Endothelial cell of umbilical vein (primary cell): ENCODE measurements at regions not wholly inside any gene's neighbourhood (a gene's known extent, or its start where the extent isn't known, plus 50 kb on each side); places are given as distances from the start of the nearest gene placed in this dataset.

Experiments used
- BruUV-seq: library from RNA; stranded (reverse); fragments of 400-500 nt; replicated peaks from 2 replicates; lab custom pipeline; 2021; lab: Mats Ljungman, UMichigan
- CTCF ChIA-PET: fragments of 300-600, 350-600 bp; sonication (Branson Sonifier 250); formaldehyde crosslinking; loops from one replicate; lab custom pipeline; 2021; ENCODE audit warnings: antibody characterized with exemption, inconsistent platforms; lab: Charles Lee
- POLR2A ChIA-PET: fragments of 300-600, 350-600 bp; sonication (Branson Sonifier 250); formaldehyde crosslinking; loops from one replicate; lab custom pipeline; 2021; ENCODE audit warnings: antibody characterized with exemption, inconsistent platforms; lab: Charles Lee
- DNase-seq: peaks from one replicate; pipeline ENCODE4 v3.0.0-alpha.2; 2011; ENCODE audit warnings: low read depth, low spot score
- FAIRE-seq: peaks from 2 replicates; lab custom pipeline; 2011; peaks lifted over from hg19 to GRCh38; lab: Jason Lieb, UNC
- H2AFZ ChIP-seq: 2 replicates; pipeline ENCODE4 v1.6.0; 2012; ENCODE audit warnings: low read depth, low read length, control low read depth, inconsistent platforms
- H3K27ac ChIP-seq: 2 replicates; pipeline ENCODE4 v1.5.1; 2011; ENCODE audit warnings: low read depth, mild to moderate bottlenecking, control low read depth, low read length, moderate library complexity; ENCODE audit not compliant: insufficient read depth
- H3K27me3 ChIP-seq, 2 experiments: 2 replicates each; pipeline versions ENCODE4 v1.6.0 to v1.6.1; 2011; ENCODE audit warnings: low read length in 2 of 2, mixed read lengths in 1 of 2; ENCODE audit not compliant: control insufficient read depth in 2 of 2, insufficient read depth in 2 of 2
- H3K36me3 ChIP-seq, 2 experiments: 2 replicates in 1 of 2; 3 replicates in 1 of 2; pipeline ENCODE4 v1.5.1; 2011; ENCODE audit warnings: low read length in 2 of 2, mild to moderate bottlenecking in 1 of 2, moderate library complexity in 1 of 2; ENCODE audit not compliant: control insufficient read depth in 2 of 2, insufficient read depth in 2 of 2; ENCODE audit errors: extremely low read depth in 1 of 2
- H3K4me1 ChIP-seq: 3 replicates; pipeline ENCODE4 v1.5.1; 2011; ENCODE audit warnings: mild to moderate bottlenecking, low read length; ENCODE audit not compliant: control insufficient read depth, insufficient read depth; ENCODE audit errors: extremely low read depth
- H3K4me2 ChIP-seq: 2 replicates; pipeline ENCODE4 v1.6.1; 2011; ENCODE audit warnings: low read length, control low read depth, mixed read lengths; ENCODE audit not compliant: insufficient read depth
- H3K4me3 ChIP-seq, 3 experiments: fragments of 200-600 bp in 1 of 3; sonication (generic), shearing (Covaris generic) in 1 of 3; replicated peaks in 1 of 3; 2 replicates each; pipeline ENCODE4 v1.5.1; 2011 to 2016; ENCODE audit warnings: control low read depth in 3 of 3, low read length in 3 of 3, mild to moderate bottlenecking in 2 of 3, inconsistent platforms in 1 of 3, low read depth in 1 of 3, moderate library complexity in 1 of 3; ENCODE audit not compliant: insufficient read depth in 1 of 3
- H3K79me2 ChIP-seq: 2 replicates; pipeline ENCODE4 v1.6.0; 2012; ENCODE audit warnings: low read length, inconsistent platforms; ENCODE audit not compliant: control insufficient read depth, insufficient read depth
- H3K9ac ChIP-seq: replicated peaks from 2 replicates; pipeline ENCODE3; 2011; ENCODE audit warnings: low read length, control low read depth; ENCODE audit not compliant: insufficient read depth; ENCODE audit errors: extremely low read depth
- H3K9me1 ChIP-seq: replicated peaks from 3 replicates; pipeline ENCODE4 v1.6.0; 2011; ENCODE audit warnings: mild to moderate bottlenecking, low read length; ENCODE audit not compliant: control insufficient read depth, insufficient read depth; ENCODE audit errors: extremely low read depth
- H3K9me3 ChIP-seq: replicated peaks from 2 replicates; pipeline ENCODE4 v1.5.1; 2012; ENCODE audit warnings: low read length, inconsistent platforms; ENCODE audit not compliant: control insufficient read depth, insufficient read depth
- H4K20me1 ChIP-seq: replicated peaks from 2 replicates; pipeline ENCODE3; 2011; ENCODE audit warnings: mild to moderate bottlenecking, low read length; ENCODE audit not compliant: control insufficient read depth, insufficient read depth; ENCODE audit errors: extremely low read depth
- EZH2 ChIP-seq: IDR thresholded peaks from 2 replicates; pipeline ENCODE4 v1.6.1; 2012; ENCODE audit warnings: borderline replicate concordance, low read depth, mild to moderate bottlenecking, moderate library complexity, low read length, inconsistent platforms; ENCODE audit not compliant: severe bottlenecking
- FOS ChIP-seq: IDR thresholded peaks from 2 replicates; pipeline ENCODE4 v1.6.1; 2011; ENCODE audit warnings: mild to moderate bottlenecking, low read length, moderate library complexity, borderline replicate concordance; ENCODE audit not compliant: insufficient read depth
- GATA2 ChIP-seq: IDR thresholded peaks from 2 replicates; pipeline ENCODE4 v1.7.0; 2011; ENCODE audit warnings: low read depth, mild to moderate bottlenecking, moderate library complexity, mixed read lengths, low read length; ENCODE audit not compliant: insufficient read length, insufficient read depth
- JUN ChIP-seq: IDR thresholded peaks from 2 replicates; pipeline ENCODE4 v1.6.1; 2011; ENCODE audit warnings: borderline replicate concordance, low read depth; ENCODE audit not compliant: insufficient read length, insufficient read depth
- MYC ChIP-seq: IDR thresholded peaks from one replicate; pipeline ENCODE4 v1.6.1; 2011; ENCODE audit warnings: mild to moderate bottlenecking, low read depth, low read length
- POLR2A ChIP-seq: IDR thresholded peaks from 2 replicates; pipeline ENCODE4 v1.6.1; 2012; ENCODE audit warnings: low read depth, mild to moderate bottlenecking, control low read depth, low read length
- POLR2AphosphoS5 ChIP-seq: IDR thresholded peaks from 2 replicates; pipeline ENCODE4 v1.6.1; 2012; ENCODE audit warnings: low read depth, mild to moderate bottlenecking, control low read depth, low read length, moderate library complexity; ENCODE audit not compliant: insufficient read depth
- dilution Hi-C: fragments of 300-500 bp; cut with MboI; formaldehyde crosslinking; loops from one replicate; pipeline ENCODE4 v1.15.0; 2019; ENCODE audit warnings: low sequenced_read_pairs; ENCODE audit not compliant: extremely low pct_ligation_motif_present
- intact Hi-C: fragments of 100-400 bp; cut with micrococcal nuclease; formaldehyde crosslinking; loops from one replicate; pipeline ENCODE4 v1.10.0; 2022
- TF ChIP-seq, protein P1 (sequence below), 2 donors: IDR thresholded peaks; 1 replicate in 1 of 2; 2 replicates in 1 of 2; pipeline ENCODE4 v1.5.1; 2011; ENCODE audit warnings: low read length in 2 of 2, mild to moderate bottlenecking in 2 of 2, moderate library complexity in 2 of 2, control low read depth in 1 of 2, inconsistent platforms in 1 of 2, low read depth in 1 of 2; ENCODE audit not compliant: insufficient read depth in 1 of 2; ENCODE audit errors: extremely low read depth in 1 of 2
- TF ChIP-seq, protein P2 (sequence below): IDR thresholded peaks from 2 replicates; pipeline ENCODE4 v1.6.1; 2011; ENCODE audit not compliant: insufficient read depth, insufficient read length

DNA sequence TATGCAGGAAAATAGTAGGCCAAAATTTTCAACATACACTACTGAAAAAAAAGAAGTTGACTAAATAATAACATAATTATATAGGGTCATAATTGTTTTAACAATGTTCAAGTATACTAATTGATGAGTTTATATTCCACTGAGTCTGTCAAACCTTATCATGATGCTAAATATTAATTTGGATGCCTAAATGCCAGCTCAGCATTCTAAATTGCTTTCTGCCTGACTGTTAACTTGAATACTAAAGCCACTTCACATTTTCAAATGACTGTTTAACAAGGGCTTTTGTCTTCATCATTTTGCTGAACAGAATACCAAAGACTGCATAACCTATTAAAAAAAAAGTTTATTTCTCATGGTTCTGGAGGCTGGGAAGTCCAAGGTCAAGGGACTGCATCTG is 232.8 kb downstream of the DOK5 start:
- H3K79me2 ChIP-seq: no peaks in the 10 kb centered on the region
- no peak for DNase-seq
- no peaks in the 10 kb centered on the region for H4K20me1 ChIP-seq
- dilution Hi-C loops: no loop called here
- CTCF ChIA-PET: no interaction called here
- H3K4me1 ChIP-seq: no peaks in the 10 kb centered on the region
- H3K9me1 ChIP-seq: no peaks in the 10 kb centered on the region
- H3K9me3 ChIP-seq: no peaks in the 10 kb centered on the region
- no peak overlapping the region for H3K4me3 ChIP-seq
- no peak for TF ChIP-seq POLR2A
- TF ChIP-seq FOS: no peak
- TF ChIP-seq, protein P1, sequence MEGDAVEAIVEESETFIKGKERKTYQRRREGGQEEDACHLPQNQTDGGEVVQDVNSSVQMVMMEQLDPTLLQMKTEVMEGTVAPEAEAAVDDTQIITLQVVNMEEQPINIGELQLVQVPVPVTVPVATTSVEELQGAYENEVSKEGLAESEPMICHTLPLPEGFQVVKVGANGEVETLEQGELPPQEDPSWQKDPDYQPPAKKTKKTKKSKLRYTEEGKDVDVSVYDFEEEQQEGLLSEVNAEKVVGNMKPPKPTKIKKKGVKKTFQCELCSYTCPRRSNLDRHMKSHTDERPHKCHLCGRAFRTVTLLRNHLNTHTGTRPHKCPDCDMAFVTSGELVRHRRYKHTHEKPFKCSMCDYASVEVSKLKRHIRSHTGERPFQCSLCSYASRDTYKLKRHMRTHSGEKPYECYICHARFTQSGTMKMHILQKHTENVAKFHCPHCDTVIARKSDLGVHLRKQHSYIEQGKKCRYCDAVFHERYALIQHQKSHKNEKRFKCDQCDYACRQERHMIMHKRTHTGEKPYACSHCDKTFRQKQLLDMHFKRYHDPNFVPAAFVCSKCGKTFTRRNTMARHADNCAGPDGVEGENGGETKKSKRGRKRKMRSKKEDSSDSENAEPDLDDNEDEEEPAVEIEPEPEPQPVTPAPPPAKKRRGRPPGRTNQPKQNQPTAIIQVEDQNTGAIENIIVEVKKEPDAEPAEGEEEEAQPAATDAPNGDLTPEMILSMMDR (IDR thresholded peaks at IDR 0.05; ENCODE audit: extremely low read depth in 1 of 2, insufficient read depth in 1 of 2, low read depth in 1 of 2, low read length in 2 of 2): no peak
- no peak for TF ChIP-seq MYC
- TF ChIP-seq, protein P2, sequence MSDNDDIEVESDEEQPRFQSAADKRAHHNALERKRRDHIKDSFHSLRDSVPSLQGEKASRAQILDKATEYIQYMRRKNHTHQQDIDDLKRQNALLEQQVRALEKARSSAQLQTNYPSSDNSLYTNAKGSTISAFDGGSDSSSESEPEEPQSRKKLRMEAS: no peak
- no peak for TF ChIP-seq JUN
- TF ChIP-seq POLR2AphosphoS5: no peak
- no peak for TF ChIP-seq EZH2
- TF ChIP-seq GATA2: no peak
- no TSS peak for BruUV-seq
- FAIRE-seq: no peak
- H2AFZ ChIP-seq: no peak overlapping the region
- H3K27me3 ChIP-seq: no peaks in the 10 kb centered on the region
- no peak overlapping the region for H3K27ac ChIP-seq
- no peak overlapping the region for H3K9ac ChIP-seq
- POLR2A ChIA-PET: no interaction called here
- H3K36me3 ChIP-seq: no peaks in the 10 kb centered on the region
- intact Hi-C loops: no loop called here
- H3K4me2 ChIP-seq: no peak overlapping the region
